ENCODE measurements at regions not wholly inside any gene's neighbourhood (a gene's known extent, or its start where the extent isn't known, plus 50 kb on each side); places are given as distances from the start of the nearest gene placed in this dataset.
A peak's percentile ranks its signal among the peaks of the same experiment; 100 is the strongest.

DNA sequence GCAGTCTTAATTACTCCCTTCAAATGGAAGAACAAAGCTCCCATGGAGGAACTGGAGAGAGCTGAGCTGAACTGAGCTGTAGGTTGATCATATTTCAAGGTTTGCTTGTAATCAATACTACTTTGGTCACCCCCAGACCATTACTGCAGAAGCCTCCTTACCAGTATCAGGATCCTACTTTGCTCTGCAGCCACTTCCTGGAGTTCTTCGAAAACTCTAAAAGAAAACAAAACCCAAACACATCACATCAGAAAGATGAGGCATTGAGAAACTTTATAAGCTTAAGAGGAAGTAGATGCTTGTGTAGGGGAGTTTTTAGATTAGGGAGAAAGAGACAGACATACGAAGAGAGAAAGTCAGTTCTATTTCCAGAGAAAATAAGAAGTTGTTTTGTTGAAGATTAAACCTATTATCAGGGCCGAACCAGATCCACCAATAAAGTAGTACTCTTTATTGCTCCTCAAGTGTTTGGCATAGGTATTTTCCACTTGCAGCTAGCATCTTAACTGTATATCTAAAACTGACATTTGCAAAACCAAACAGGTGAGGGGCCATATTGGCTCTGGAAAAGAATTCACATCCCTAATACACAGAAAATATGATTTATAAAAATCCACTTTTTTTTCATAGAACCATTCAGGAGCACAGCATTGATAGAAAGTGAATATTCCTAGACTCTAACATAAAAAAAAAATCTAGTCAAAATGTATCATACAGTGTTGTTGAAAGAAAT is 166.9 kb upstream of the KLF7 start:
- Histone ChIP-seq H3K36me3 (ENCODE audit: control insufficient read depth, insufficient read depth, low read length) (no peaks in the 10 kb centered on the region), H3K9me3 (ENCODE audit: control insufficient read depth, insufficient read depth, low read depth, low read length) (no peaks in the 10 kb centered on the region; the same call in 1 of the 2 replicates), H3K4me1 (ENCODE audit: control insufficient read depth, insufficient read depth, low read length) (peaks cover 19% of the 10 kb centered on the region), H3K27me3 (ENCODE audit: control insufficient read depth, insufficient read depth, low read length) (no peaks in the 10 kb centered on the region), H3K27ac (ENCODE audit: low read length) (no peak overlapping the region; the same call in 1 of the 2 replicates), H3K4me3 (ENCODE audit: low read depth in 2 of 2, low read length in 2 of 2) (no peak overlapping the region)
- POLR2A ChIA-PET: no interaction called here
- in situ Hi-C loops (cut with HindIII; ENCODE audit: low pct_unique_long_range_greater_than_20kb, low sequenced_read_pairs): no loop called here
- DNase-seq (ENCODE audit: low read depth, low spot score) (no peak), ATAC-seq (no peak)
- BruUV-seq (replicated peaks): no TSS peak
- TF ChIP-seq SIN3A (IDR thresholded peaks at IDR 0.05; ENCODE audit: borderline replicate concordance, insufficient read depth, low read depth, low read length): no peak
- TF ChIP-seq POLR2AphosphoS5 (IDR thresholded peaks at IDR 0.05; ENCODE audit: low read depth, low read length): no peak
- no peak for TF ChIP-seq CTCF (IDR thresholded peaks at IDR 0.05)
- TF ChIP-seq, protein P1, sequence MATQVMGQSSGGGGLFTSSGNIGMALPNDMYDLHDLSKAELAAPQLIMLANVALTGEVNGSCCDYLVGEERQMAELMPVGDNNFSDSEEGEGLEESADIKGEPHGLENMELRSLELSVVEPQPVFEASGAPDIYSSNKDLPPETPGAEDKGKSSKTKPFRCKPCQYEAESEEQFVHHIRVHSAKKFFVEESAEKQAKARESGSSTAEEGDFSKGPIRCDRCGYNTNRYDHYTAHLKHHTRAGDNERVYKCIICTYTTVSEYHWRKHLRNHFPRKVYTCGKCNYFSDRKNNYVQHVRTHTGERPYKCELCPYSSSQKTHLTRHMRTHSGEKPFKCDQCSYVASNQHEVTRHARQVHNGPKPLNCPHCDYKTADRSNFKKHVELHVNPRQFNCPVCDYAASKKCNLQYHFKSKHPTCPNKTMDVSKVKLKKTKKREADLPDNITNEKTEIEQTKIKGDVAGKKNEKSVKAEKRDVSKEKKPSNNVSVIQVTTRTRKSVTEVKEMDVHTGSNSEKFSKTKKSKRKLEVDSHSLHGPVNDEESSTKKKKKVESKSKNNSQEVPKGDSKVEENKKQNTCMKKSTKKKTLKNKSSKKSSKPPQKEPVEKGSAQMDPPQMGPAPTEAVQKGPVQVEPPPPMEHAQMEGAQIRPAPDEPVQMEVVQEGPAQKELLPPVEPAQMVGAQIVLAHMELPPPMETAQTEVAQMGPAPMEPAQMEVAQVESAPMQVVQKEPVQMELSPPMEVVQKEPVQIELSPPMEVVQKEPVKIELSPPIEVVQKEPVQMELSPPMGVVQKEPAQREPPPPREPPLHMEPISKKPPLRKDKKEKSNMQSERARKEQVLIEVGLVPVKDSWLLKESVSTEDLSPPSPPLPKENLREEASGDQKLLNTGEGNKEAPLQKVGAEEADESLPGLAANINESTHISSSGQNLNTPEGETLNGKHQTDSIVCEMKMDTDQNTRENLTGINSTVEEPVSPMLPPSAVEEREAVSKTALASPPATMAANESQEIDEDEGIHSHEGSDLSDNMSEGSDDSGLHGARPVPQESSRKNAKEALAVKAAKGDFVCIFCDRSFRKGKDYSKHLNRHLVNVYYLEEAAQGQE (IDR thresholded peaks at IDR 0.05; ENCODE audit: insufficient read depth in 1 of 2, low read depth in 2 of 2, low read length in 1 of 2): no peak
- TF ChIP-seq TCF7L2 (IDR thresholded peaks at IDR 0.05; ENCODE audit: low read depth, low read length): no peak
- CTCF ChIA-PET: no interaction called here
- intact Hi-C loops (cut with micrococcal nuclease; ENCODE audit: unreplicated experiment): no loop called here

DNA sequence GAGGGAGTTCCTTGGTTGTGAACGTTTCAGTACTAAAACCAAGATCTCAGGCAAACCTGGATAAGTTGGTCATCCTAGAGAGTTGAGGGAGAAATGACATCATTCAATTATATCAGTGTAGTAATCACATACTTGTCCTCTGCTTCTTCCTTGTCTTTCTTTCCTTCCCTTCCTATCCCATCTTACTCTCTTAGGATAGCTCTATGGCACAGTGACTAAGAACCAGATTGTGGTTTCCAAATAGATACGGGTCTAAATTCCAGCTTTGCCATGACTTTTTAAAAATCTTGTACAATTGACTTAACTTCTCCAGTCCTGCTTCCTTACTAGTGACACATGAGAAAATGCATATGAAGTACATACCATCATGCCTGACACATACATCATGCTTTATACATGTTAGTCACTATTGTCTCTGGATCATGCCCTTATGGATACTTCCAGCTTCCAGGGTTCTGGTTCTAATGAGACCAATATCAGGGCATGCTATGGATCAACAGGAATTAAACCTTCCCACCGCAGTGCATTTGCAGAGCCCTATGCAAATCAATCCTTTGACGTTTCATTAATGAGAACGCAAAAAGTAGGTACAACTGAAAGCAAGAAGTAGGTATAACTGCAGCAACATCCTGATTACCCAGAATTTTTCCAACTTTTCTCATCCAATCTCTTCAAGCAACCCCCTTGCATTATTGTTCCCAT is 168.0 kb upstream of the KLF7 start:
- ChIA-PET POLR2A (interaction anchor here (0.6 kb wide), 1 partner anchor 192 kb away, joined by 5 read pairs; no protein-coding TSS in a partner anchor), CTCF (interaction anchor here (0.6 kb wide), 1 partner anchor 239 kb away, joined by 3 read pairs; no protein-coding TSS in a partner anchor)
- TF ChIP-seq TCF7L2 (IDR thresholded peaks at IDR 0.05; ENCODE audit: low read depth, low read length) (no peak), SIN3A (IDR thresholded peaks at IDR 0.05; ENCODE audit: borderline replicate concordance, insufficient read depth, low read depth, low read length) (no peak), CTCF (IDR thresholded peaks at IDR 0.05) (no peak), POLR2AphosphoS5 (IDR thresholded peaks at IDR 0.05; ENCODE audit: low read depth, low read length) (no peak)
- TF ChIP-seq, protein P1 (IDR thresholded peaks at IDR 0.05; ENCODE audit: insufficient read depth in 1 of 2, low read depth in 2 of 2, low read length in 1 of 2): no peak
- H3K36me3 ChIP-seq (ENCODE audit: control insufficient read depth, insufficient read depth, low read length): no peaks in the 10 kb centered on the region
- intact Hi-C loops (cut with micrococcal nuclease; ENCODE audit: unreplicated experiment) (no loop called here), in situ Hi-C loops (cut with HindIII; ENCODE audit: low pct_unique_long_range_greater_than_20kb, low sequenced_read_pairs) (no loop called here)
- H3K4me3 ChIP-seq (ENCODE audit: low read depth in 2 of 2, low read length in 2 of 2): no peak overlapping the region; a peak in 1 of 4 replicates
- H3K27me3 ChIP-seq (ENCODE audit: control insufficient read depth, insufficient read depth, low read length): no peaks in the 10 kb centered on the region
- H3K9me3 ChIP-seq (ENCODE audit: control insufficient read depth, insufficient read depth, low read depth, low read length): no peaks in the 10 kb centered on the region; the same call in 1 of the 2 replicates
- no TSS peak for BruUV-seq (replicated peaks)
- peaks cover 19% of the 10 kb centered on the region for H3K4me1 ChIP-seq (ENCODE audit: control insufficient read depth, insufficient read depth, low read length)
- peak overlapping the region; percentile 81 for H3K27ac ChIP-seq (ENCODE audit: low read length)
- ATAC-seq (no peak), DNase-seq (ENCODE audit: low read depth, low spot score) (no peak)

Data from Panc1 (cell line).